WERI-Rb-1 (cell line): ENCODE measurements at regions not wholly inside any gene's neighbourhood (a gene's known extent, or its start where the extent isn't known, plus 50 kb on each side); places are given as distances from the start of the nearest gene placed in this dataset.

Experiments used
- DNase-seq: peaks from one replicate; pipeline ENCODE4 v3.0.0-alpha.2; 2020
- H3K27ac ChIP-seq: fragments of 250-450 bp; sonication (Bioruptor Pico); 2 replicates; pipeline ENCODE4 v1.5.1; 2020; ENCODE audit warnings: mild to moderate bottlenecking, moderate library complexity
- H3K27me3 ChIP-seq: fragments of 250-450 bp; sonication (Bioruptor Pico); 2 replicates; pipeline ENCODE4 v1.5.1; 2021; ENCODE audit warnings: mild to moderate bottlenecking, low read depth, moderate library complexity; ENCODE audit not compliant: insufficient read depth, severe bottlenecking
- H3K36me3 ChIP-seq: fragments of 250-450 bp; sonication (Bioruptor Pico); 2 replicates; pipeline ENCODE4 v1.5.1; 2020; ENCODE audit warnings: mild to moderate bottlenecking, moderate library complexity
- H3K4me3 ChIP-seq: 2 replicates; pipeline ENCODE4 v1.5.1; 2011; ENCODE audit warnings: low read depth, mild to moderate bottlenecking, control low read depth, low read length
- H3K9me3 ChIP-seq: fragments of 250-450 bp; sonication (Bioruptor Pico); 2 replicates; pipeline ENCODE4 v1.5.1; 2021; ENCODE audit warnings: mild to moderate bottlenecking, moderate library complexity; ENCODE audit not compliant: severe bottlenecking
- TF ChIP-seq, protein P1 (sequence below): IDR thresholded peaks from 2 replicates; pipeline ENCODE4 v1.5.1; 2011; ENCODE audit warnings: low read depth, mild to moderate bottlenecking, control low read depth, inconsistent platforms, low read length

GRCh38 chr7:19404912-19405329 lies 259.7 kb upstream of the FERD3L start:
- TF ChIP-seq, protein P1, sequence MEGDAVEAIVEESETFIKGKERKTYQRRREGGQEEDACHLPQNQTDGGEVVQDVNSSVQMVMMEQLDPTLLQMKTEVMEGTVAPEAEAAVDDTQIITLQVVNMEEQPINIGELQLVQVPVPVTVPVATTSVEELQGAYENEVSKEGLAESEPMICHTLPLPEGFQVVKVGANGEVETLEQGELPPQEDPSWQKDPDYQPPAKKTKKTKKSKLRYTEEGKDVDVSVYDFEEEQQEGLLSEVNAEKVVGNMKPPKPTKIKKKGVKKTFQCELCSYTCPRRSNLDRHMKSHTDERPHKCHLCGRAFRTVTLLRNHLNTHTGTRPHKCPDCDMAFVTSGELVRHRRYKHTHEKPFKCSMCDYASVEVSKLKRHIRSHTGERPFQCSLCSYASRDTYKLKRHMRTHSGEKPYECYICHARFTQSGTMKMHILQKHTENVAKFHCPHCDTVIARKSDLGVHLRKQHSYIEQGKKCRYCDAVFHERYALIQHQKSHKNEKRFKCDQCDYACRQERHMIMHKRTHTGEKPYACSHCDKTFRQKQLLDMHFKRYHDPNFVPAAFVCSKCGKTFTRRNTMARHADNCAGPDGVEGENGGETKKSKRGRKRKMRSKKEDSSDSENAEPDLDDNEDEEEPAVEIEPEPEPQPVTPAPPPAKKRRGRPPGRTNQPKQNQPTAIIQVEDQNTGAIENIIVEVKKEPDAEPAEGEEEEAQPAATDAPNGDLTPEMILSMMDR, result no peak
- DNase-seq, result no peak
- H3K4me3 ChIP-seq, result no peak overlapping the region
- no peaks in the 10 kb centered on the region for H3K9me3 ChIP-seq
- H3K36me3 ChIP-seq, result no peaks in the 10 kb centered on the region
- no peak overlapping the region for H3K27ac ChIP-seq
- no peaks in the 10 kb centered on the region for H3K27me3 ChIP-seq

- H3K4me3 ChIP-seq, result no peak overlapping the region
- H3K9me3 ChIP-seq, result no peaks in the 10 kb centered on the region
- no peak overlapping the region for H3K27ac ChIP-seq
- no peaks in the 10 kb centered on the region for H3K27me3 ChIP-seq
- TF ChIP-seq, protein P1, result no peak
- no peaks in the 10 kb centered on the region for H3K36me3 ChIP-seq
- DNase-seq, result no peak
Measured at GRCh38 chr7:19403691-19404090, 258.5 kb upstream of the FERD3L start.

DNA sequence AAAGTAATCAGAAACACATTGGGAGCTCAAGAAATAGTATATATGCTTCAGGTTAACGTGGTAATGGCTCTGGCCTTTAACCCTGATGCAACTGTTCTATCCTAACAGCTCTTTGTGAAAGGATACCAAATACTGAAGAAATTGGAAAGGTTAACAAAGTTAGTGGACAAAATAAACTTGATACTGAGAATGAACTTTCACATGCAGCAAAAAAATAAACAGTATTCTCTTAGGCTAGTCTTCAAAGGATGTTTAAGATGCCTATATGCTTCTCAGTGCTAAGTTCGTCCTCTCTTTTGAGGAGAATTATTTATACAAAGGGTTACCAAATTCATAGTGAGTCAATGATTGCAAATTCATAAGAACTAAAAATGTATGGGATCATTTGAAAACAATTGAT lies 256.2 kb upstream of the FERD3L start:
- DNase-seq, result no peak
- Histone ChIP-seq H3K9me3 (no peaks in the 10 kb centered on the region), H3K36me3 (no peaks in the 10 kb centered on the region), H3K4me3 (no peak overlapping the region), H3K27me3 (no peaks in the 10 kb centered on the region), H3K27ac (no peak overlapping the region)
- TF ChIP-seq, protein P1, result no peak

DNA sequence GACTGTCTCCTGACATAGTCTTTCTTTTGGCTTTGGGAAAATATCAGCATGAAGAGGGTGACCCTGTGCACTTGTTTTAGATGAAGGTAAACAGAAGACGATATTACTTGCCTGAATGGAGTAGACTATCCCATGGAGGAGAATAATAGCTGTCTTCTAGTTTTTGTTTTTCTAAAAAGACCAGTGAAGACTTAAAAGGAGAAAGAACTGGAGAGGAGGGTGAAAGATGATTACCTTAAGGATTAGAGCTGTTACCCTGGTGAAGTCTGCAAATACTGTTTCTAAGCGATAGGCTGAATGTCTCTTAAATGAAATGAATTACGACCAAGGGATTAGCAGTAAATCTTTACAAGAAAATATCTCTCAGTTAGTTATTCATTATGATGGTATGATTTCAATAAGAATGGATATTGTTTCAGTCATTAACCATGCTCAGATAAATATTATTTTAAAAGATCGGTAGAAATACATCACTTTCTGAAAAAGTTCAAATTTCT lies 255.6 kb upstream of the FERD3L start:
- Histone ChIP-seq H3K27me3 (no peaks in the 10 kb centered on the region), H3K4me3 (no peak overlapping the region), H3K9me3 (no peaks in the 10 kb centered on the region), H3K27ac (no peak overlapping the region), H3K36me3 (no peaks in the 10 kb centered on the region)
- TF ChIP-seq, protein P1, result no peak
- DNase-seq, result no peak

GRCh38 chr7:19397911-19398310 lies 252.7 kb upstream of the FERD3L start:
- TF ChIP-seq, protein P1, result no peak
- Histone ChIP-seq H3K27ac (no peak overlapping the region), H3K4me3 (no peak overlapping the region), H3K27me3 (no peaks in the 10 kb centered on the region), H3K36me3 (no peaks in the 10 kb centered on the region), H3K9me3 (no peaks in the 10 kb centered on the region)
- no peak for DNase-seq

DNA sequence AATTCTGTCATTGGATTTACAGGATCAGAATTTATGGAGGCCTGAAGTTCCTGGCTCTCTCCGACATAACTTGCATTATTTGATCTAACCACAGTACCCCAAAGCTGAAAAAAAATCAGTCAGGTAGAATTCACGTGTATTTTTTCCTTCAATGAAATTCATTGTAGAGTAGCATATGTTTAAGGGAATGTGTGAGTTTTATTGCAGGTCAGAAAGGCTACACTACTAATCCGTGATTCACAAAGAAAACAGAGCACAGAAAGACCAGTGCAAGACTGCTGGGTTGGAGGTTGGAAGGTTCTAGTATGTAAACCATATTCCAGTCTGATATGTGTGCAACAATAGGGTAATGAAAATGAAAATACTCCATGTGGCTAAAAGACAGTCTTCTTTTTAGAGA lies 247.0 kb upstream of the FERD3L start:
- Histone ChIP-seq H3K36me3 (no peaks in the 10 kb centered on the region), H3K27ac (no peak overlapping the region), H3K4me3 (no peak overlapping the region), H3K9me3 (no peaks in the 10 kb centered on the region), H3K27me3 (no peaks in the 10 kb centered on the region)
- DNase-seq, result no peak
- TF ChIP-seq, protein P1, result no peak
